ENCODE measurements at regions not wholly inside any gene's neighbourhood (a gene's known extent, or its start where the extent isn't known, plus 50 kb on each side); places are given as distances from the start of the nearest gene placed in this dataset.

- H3K4me1 ChIP-seq (ENCODE audit: control insufficient read depth, insufficient read depth, low read length), result no peaks in the 10 kb centered on the region
- in situ Hi-C loops (cut with MboI) (no loop called here), intact Hi-C loops (cut with micrococcal nuclease; ENCODE audit: unreplicated experiment) (no loop called here)
- no peaks in the 10 kb centered on the region for H4K20me1 ChIP-seq (ENCODE audit: control insufficient read depth, insufficient read depth)
- CTCF ChIA-PET, result no interaction called here
- no peak overlapping the region for H3K9ac ChIP-seq (ENCODE audit: control insufficient read depth, insufficient read depth, low read length)
- H3K9me3 ChIP-seq (replicated peaks; ENCODE audit: control insufficient read depth, insufficient read depth, low read length), result no peaks in the 10 kb centered on the region
- WGBS (ENCODE audit: insufficient coverage, insufficient replicate concordance, low lambda C conversion rate, missing lambda C conversion rate), result 14% methylated on average over 6 of the region's 6 CpGs
- TF ChIP-seq EGR1 (IDR thresholded peaks at IDR 0.05; ENCODE audit: borderline replicate concordance in 1 of 2, low read depth in 2 of 2, low read length in 2 of 2) (no peak), HSF1 (IDR thresholded peaks at IDR 0.05; ENCODE audit: low read depth, low read length) (no peak), ZBTB40 (IDR thresholded peaks at IDR 0.05; ENCODE audit: borderline replicate concordance) (no peak), POLR2AphosphoS5 (IDR thresholded peaks at IDR 0.05; ENCODE audit: low read length) (no peak), NR2C1 (IDR thresholded peaks at IDR 0.05) (no peak), ZBED1 (IDR thresholded peaks at IDR 0.05; ENCODE audit: borderline replicate concordance) (no peak), ATF3 (IDR thresholded peaks at IDR 0.05; ENCODE audit: borderline replicate concordance, extremely low read depth, low read depth, low read length) (no peak), FOS (IDR thresholded peaks at IDR 0.05; ENCODE audit: borderline replicate concordance, extremely low read depth, insufficient read length) (no peak)
- no peaks in the 10 kb centered on the region for H3K79me2 ChIP-seq (ENCODE audit: control insufficient read depth, insufficient read depth, low read length)
- DNase-seq (ENCODE audit: low read depth, low spot score) (no peak), FAIRE-seq (no peak), ATAC-seq (0 out of 3 replicates have a peak, but pooled peaks have one; percentile 28)
- H2AFZ ChIP-seq (ENCODE audit: control insufficient read depth, low read depth, low read length), result no peak overlapping the region
- peaks cover 1 to 2% of the 10 kb centered on the region in 2 experiments; a peak in 3 of 4 replicates for H3K27me3 ChIP-seq (replicated peaks in 1 of 2; ENCODE audit: control insufficient read depth in 2 of 2, insufficient read depth in 2 of 2, low read length in 1 of 2)
- H3K4me3 ChIP-seq, result no peak overlapping the region
- no peak overlapping the region for H3K27ac ChIP-seq (ENCODE audit: control insufficient read depth, insufficient read depth)
- POLR2A ChIA-PET, result no interaction called here
- SMC1A ChIA-PET (ENCODE audit: uncharacterized antibody, unreplicated experiment), result no interaction called here
- no peak overlapping the region for H3K4me2 ChIP-seq (ENCODE audit: control insufficient read depth, insufficient read depth)
- no TSS peak for BruUV-seq (replicated peaks)
- H3K36me3 ChIP-seq (ENCODE audit: control insufficient read depth in 2 of 2, insufficient read depth in 2 of 2, low read length in 1 of 2), result no peaks in the 10 kb centered on the region
- RAD21 ChIA-PET (ENCODE audit: unreplicated experiment), result no interaction called here
These were observed 106.3 kb upstream of the SVIL start for GRCh38 chr10:29740981-29741545.
